ENCODE measurements at regions not wholly inside any gene's neighbourhood (a gene's known extent, or its start where the extent isn't known, plus 50 kb on each side); places are given as distances from the start of the nearest gene placed in this dataset.

DNA sequence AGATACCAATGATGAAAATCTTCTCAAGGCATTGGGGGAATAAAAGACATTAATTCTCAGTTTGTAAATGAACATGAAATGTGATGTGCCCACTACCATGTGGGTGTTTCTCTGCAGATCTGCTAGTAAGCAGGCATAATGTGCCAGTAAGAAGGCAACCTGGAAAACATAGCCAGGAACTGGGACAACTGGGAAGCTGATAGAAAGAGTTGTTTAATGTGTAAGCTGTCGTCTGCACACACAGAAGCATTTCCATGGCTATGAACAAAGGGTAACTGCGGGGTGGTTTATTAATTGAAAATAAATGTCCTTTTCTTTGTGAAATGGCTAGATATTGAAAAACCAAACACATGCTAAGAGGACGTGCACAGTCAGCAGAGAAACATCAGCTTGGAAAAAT is 52.0 kb downstream of the ZC3H11B start:
- ATAC-seq (no peak), DNase-seq (no peak)
- H3K36me3 ChIP-seq = no peaks in the 10 kb centered on the region
- H3K4me1 ChIP-seq = no peaks in the 10 kb centered on the region
- H3K27ac ChIP-seq = no peak overlapping the region
- no peaks in the 10 kb centered on the region for H3K9me3 ChIP-seq
- TF ChIP-seq, protein P1, sequence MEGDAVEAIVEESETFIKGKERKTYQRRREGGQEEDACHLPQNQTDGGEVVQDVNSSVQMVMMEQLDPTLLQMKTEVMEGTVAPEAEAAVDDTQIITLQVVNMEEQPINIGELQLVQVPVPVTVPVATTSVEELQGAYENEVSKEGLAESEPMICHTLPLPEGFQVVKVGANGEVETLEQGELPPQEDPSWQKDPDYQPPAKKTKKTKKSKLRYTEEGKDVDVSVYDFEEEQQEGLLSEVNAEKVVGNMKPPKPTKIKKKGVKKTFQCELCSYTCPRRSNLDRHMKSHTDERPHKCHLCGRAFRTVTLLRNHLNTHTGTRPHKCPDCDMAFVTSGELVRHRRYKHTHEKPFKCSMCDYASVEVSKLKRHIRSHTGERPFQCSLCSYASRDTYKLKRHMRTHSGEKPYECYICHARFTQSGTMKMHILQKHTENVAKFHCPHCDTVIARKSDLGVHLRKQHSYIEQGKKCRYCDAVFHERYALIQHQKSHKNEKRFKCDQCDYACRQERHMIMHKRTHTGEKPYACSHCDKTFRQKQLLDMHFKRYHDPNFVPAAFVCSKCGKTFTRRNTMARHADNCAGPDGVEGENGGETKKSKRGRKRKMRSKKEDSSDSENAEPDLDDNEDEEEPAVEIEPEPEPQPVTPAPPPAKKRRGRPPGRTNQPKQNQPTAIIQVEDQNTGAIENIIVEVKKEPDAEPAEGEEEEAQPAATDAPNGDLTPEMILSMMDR (IDR thresholded peaks at IDR 0.05) = no peak
- 74 to 78% methylated on average over 3 of the region's 3 CpGs for WGBS, 2 donors
- H3K4me3 ChIP-seq = no peak overlapping the region
- no peaks in the 10 kb centered on the region for H3K27me3 ChIP-seq
- intact Hi-C loops (cut with DNase I) = loop anchor here in 5 of 10 donors (10.0 kb wide), 4 partner anchors 104 to 1236 kb away; no protein-coding TSS in a partner anchor

DNA sequence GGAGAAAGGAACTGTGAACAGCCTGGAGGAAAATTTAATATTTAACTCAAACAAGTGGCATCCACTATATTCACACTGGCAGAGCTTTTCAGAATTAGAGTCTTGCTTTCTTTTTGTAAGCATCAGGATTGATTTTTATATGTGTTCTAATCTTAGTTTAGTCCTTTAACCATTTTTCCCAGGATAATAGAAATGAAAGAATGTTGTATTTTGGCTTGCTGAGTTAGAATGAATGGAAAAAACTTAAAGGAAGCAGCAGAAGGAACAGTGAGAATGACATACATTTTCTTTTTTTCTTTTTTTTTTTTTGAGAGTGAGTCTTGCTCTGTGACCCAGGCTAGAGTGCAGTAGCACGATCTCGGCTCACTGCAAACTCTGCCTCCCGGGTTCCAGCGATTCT is 53.0 kb downstream of the ZC3H11B start:
- no peak overlapping the region for H3K4me3 ChIP-seq
- no peak for DNase-seq
- no peaks in the 10 kb centered on the region for H3K9me3 ChIP-seq
- TF ChIP-seq, protein P1 (IDR thresholded peaks at IDR 0.05) = no peak
- ATAC-seq = no peak
- H3K27me3 ChIP-seq = no peaks in the 10 kb centered on the region
- no peaks in the 10 kb centered on the region for H3K36me3 ChIP-seq
- H3K4me1 ChIP-seq = no peaks in the 10 kb centered on the region
- WGBS, 2 donors = 84 to 85% methylated on average over 4 of the region's 4 CpGs
- intact Hi-C loops (cut with DNase I) = loop anchor here in 5 of 10 donors (10.0 kb wide), 4 partner anchors 105 to 1235 kb away; no protein-coding TSS in a partner anchor
- H3K27ac ChIP-seq = no peak overlapping the region

GRCh38 chr1:219555806-219556205 is 57.1 kb downstream of the ZC3H11B start:
- ATAC-seq = no peak
- intact Hi-C loops (cut with DNase I) = no loop called here
- no peak for DNase-seq
- Histone ChIP-seq H3K27me3 (no peaks in the 10 kb centered on the region), H3K4me1 (no peaks in the 10 kb centered on the region), H3K27ac (no peak overlapping the region), H3K9me3 (no peaks in the 10 kb centered on the region), H3K4me3 (no peak overlapping the region), H3K36me3 (no peaks in the 10 kb centered on the region)
- 46 to 49% methylated on average over 2 of the region's 2 CpGs for WGBS, 2 donors
- TF ChIP-seq, protein P1 (IDR thresholded peaks at IDR 0.05) = no peak

- intact Hi-C loops (cut with DNase I) = no loop called here
- H3K27me3 ChIP-seq = no peaks in the 10 kb centered on the region
- ATAC-seq (no peak), DNase-seq (no peak)
- no peak overlapping the region for H3K27ac ChIP-seq
- 89 to 90% methylated on average over 7 of the region's 7 CpGs for WGBS, 2 donors
- no peaks in the 10 kb centered on the region for H3K36me3 ChIP-seq
- H3K4me3 ChIP-seq = no peak overlapping the region
- TF ChIP-seq, protein P1 (IDR thresholded peaks at IDR 0.05) = no peak
- H3K9me3 ChIP-seq = no peaks in the 10 kb centered on the region
- no peaks in the 10 kb centered on the region for H3K4me1 ChIP-seq
These were observed 57.7 kb downstream of the ZC3H11B start for GRCh38 chr1:219555031-219555692.
